HepG2 (cell line): ENCODE measurements at regions not wholly inside any gene's neighbourhood (a gene's known extent, or its start where the extent isn't known, plus 50 kb on each side); places are given as distances from the start of the nearest gene placed in this dataset.

Source experiments
- ATAC-seq: fragments of 200-7000 bp; cut with Tn5 transposase; 3 replicates; pipeline ENCODE4 v1.9.1; 2020; ENCODE audit warnings: mild to moderate bottlenecking, moderate library complexity
- BruUV-seq: library from RNA; stranded (reverse); fragments of 400-500 nt; replicated peaks from 2 replicates; lab custom pipeline; 2021; lab: Mats Ljungman, UMichigan
- CTCF ChIA-PET: fragments of 300-600 bp; formaldehyde crosslinking; extraction: SDS; loops from one replicate; lab custom pipeline; 2021; ENCODE audit warnings: low total read pairs, inconsistent platforms, low intra/inter-chr PET ratio; lab: Yijun Ruan, JAX
- POLR2A ChIA-PET: fragments of 350-600 bp; sonication (Branson Sonifier 250); formaldehyde crosslinking; loops from one replicate; lab custom pipeline; 2020; ENCODE audit warnings: antibody characterized with exemption, inconsistent platforms; lab: Yijun Ruan, JAX
- DNase-seq: peaks from one replicate; pipeline ENCODE4 v3.0.0-alpha.2; 2015; ENCODE audit warnings: low spot score
- FAIRE-seq: peaks from 3 replicates; lab custom pipeline; 2011; peaks lifted over from hg19 to GRCh38; lab: Jason Lieb, UNC
- H2AFZ ChIP-seq: one replicate; pipeline ENCODE4 v1.6.1; 2011; ENCODE audit warnings: low read length, inconsistent platforms
- H3K27ac ChIP-seq: fragments of 300-600 bp; 3 replicates; pipeline ENCODE4 v1.8.0; 2011; ENCODE audit warnings: mixed run types, mild to moderate bottlenecking, mixed read lengths, low read length, inconsistent platforms; ENCODE audit not compliant: insufficient read depth; ENCODE audit errors: extremely low read length
- H3K27me3 ChIP-seq, 2 experiments: fragments of 200-600 bp in 1 of 2; 2 replicates in 1 of 2; 3 replicates in 1 of 2; pipeline versions ENCODE4 v1.6.0 to v1.8.0; 2011; ENCODE audit warnings: low read length in 2 of 2, mild to moderate bottlenecking in 2 of 2, moderate library complexity in 2 of 2, inconsistent platforms in 1 of 2; ENCODE audit not compliant: insufficient read depth in 2 of 2, control insufficient read depth in 1 of 2
- H3K36me3 ChIP-seq, 2 experiments: fragments of 200-600 bp in 1 of 2; replicated peaks in 1 of 2; 2 replicates in 1 of 2; 3 replicates in 1 of 2; pipeline versions ENCODE4 v1.5.1 to v1.8.0; 2011; ENCODE audit warnings: low read length in 2 of 2, inconsistent platforms in 1 of 2; ENCODE audit not compliant: insufficient read depth in 2 of 2, control insufficient read depth in 1 of 2
- H3K4me1 ChIP-seq: 2 replicates; pipeline ENCODE4 v1.5.1; 2012; ENCODE audit warnings: low read length, inconsistent platforms; ENCODE audit not compliant: insufficient read depth
- H3K4me2 ChIP-seq: 2 replicates; pipeline ENCODE4 v1.6.0; 2011; ENCODE audit warnings: low read depth, low read length, inconsistent platforms
- H3K4me3 ChIP-seq, 3 experiments: fragments of 200-600 bp in 1 of 3; sonication (generic), shearing (Covaris generic) in 1 of 3; replicated peaks in 1 of 3; 2 replicates each; pipeline ENCODE4 v1.5.1; 2011 to 2016; ENCODE audit warnings: low read length in 3 of 3, inconsistent platforms in 2 of 3, low read depth in 2 of 3, mild to moderate bottlenecking in 2 of 3, control low read depth in 1 of 3, mixed read lengths in 1 of 3; ENCODE audit not compliant: insufficient read depth in 1 of 3
- H3K79me2 ChIP-seq: one replicate; pipeline ENCODE4 v1.6.1; 2011; ENCODE audit warnings: low read length, inconsistent platforms; ENCODE audit not compliant: insufficient read depth
- H3K9ac ChIP-seq: 2 replicates; pipeline ENCODE4 v1.6.0; 2011; ENCODE audit warnings: mild to moderate bottlenecking, low read depth, low read length, inconsistent platforms; ENCODE audit not compliant: insufficient read depth
- H3K9me3 ChIP-seq: 2 replicates; pipeline ENCODE4 v1.5.1; 2012; ENCODE audit warnings: mild to moderate bottlenecking, low read length
- H4K20me1 ChIP-seq: 2 replicates; pipeline ENCODE4 v1.6.0; 2011; ENCODE audit warnings: inconsistent platforms, mild to moderate bottlenecking, low read length, moderate library complexity; ENCODE audit not compliant: insufficient read depth
- CBX2 ChIP-seq, 2 experiments: fragments of 200-600 bp in 1 of 2; sonication (generic); formaldehyde crosslinking in 1 of 2; IDR thresholded peaks; 2 replicates each; pipeline versions ENCODE4 v1.7.0 to v1.8.1; 2018 to 2022; ENCODE audit warnings: low read depth in 2 of 2, low read length in 1 of 2, mild to moderate bottlenecking in 1 of 2, missing genetic modification reagents in 1 of 2
- HMGXB4 ChIP-seq, 2 experiments: sonication (generic) in 1 of 2; formaldehyde crosslinking in 1 of 2; IDR thresholded peaks; 2 replicates each; pipeline versions ENCODE4 v1.4.0 to v1.6.1; 2018 to 2020; ENCODE audit warnings: missing genetic modification reagents in 2 of 2, borderline replicate concordance in 1 of 2, low read depth in 1 of 2, mild to moderate bottlenecking in 1 of 2, missing biosample characterization in 1 of 2
- MZF1 ChIP-seq: sonication (generic); formaldehyde crosslinking; IDR thresholded peaks from 2 replicates; pipeline ENCODE4 v1.8.1; 2023; ENCODE audit warnings: mild to moderate bottlenecking, missing genetic modification reagents, borderline replicate concordance
- RAD51 ChIP-seq: fragments of 450-650 bp; IDR thresholded peaks from 2 replicates; pipeline ENCODE4 v1.6.1; 2016; ENCODE audit warnings: borderline replicate concordance
- SKIL ChIP-seq: sonication (generic); formaldehyde crosslinking; IDR thresholded peaks from 2 replicates; pipeline ENCODE4 v1.8.0; 2022; ENCODE audit warnings: missing genetic modification reagents, mild to moderate bottlenecking, moderate library complexity, borderline replicate concordance
- SMYD3 ChIP-seq: sonication (generic); formaldehyde crosslinking; IDR thresholded peaks from 2 replicates; pipeline ENCODE4 v1.8.1; 2023; ENCODE audit warnings: mild to moderate bottlenecking, missing genetic modification reagents
- TBL1XR1 ChIP-seq: fragments of 150-350 bp; IDR thresholded peaks from 2 replicates; pipeline ENCODE4 v1.6.1; 2014; ENCODE audit warnings: borderline replicate concordance, low read length; ENCODE audit not compliant: partially characterized antibody
- ZNF30 ChIP-seq: sonication (generic); formaldehyde crosslinking; IDR thresholded peaks from 2 replicates; pipeline ENCODE4 v1.5.0; 2020; ENCODE audit warnings: mild to moderate bottlenecking, missing genetic modification reagents
- ZNF775 ChIP-seq: sonication (generic); formaldehyde crosslinking; IDR thresholded peaks from 2 replicates; pipeline ENCODE4 v1.4.0; 2020; ENCODE audit warnings: missing genetic modification reagents, mild to moderate bottlenecking, moderate library complexity, borderline replicate concordance
- in situ Hi-C: cut with HindIII; loops from 2 replicates; pipeline ENCODE4 v1.10.0; 2017; ENCODE audit warnings: low pct_unique_long_range_greater_than_20kb; ENCODE audit not compliant: extremely low pct_ligation_motif_present
- intact Hi-C: fragments of 100-400 bp; cut with micrococcal nuclease; formaldehyde crosslinking; loops from one replicate; pipeline ENCODE4 v1.10.0; 2022; ENCODE audit not compliant: unreplicated experiment

- ChIA-PET POLR2A (no interaction called here), CTCF (no interaction called here)
- H3K9me3 ChIP-seq: no peaks in the 10 kb centered on the region
- H3K27ac ChIP-seq: no peak overlapping the region
- no peaks in the 10 kb centered on the region for H3K79me2 ChIP-seq
- intact Hi-C loops: no loop called here
- no peak overlapping the region for H3K4me3 ChIP-seq
- no peaks in the 10 kb centered on the region for H4K20me1 ChIP-seq
- H3K36me3 ChIP-seq: no peaks in the 10 kb centered on the region
- DNase-seq: no peak
- ATAC-seq: no peak
- no peak overlapping the region for H2AFZ ChIP-seq
- no peak overlapping the region for H3K4me2 ChIP-seq
- BruUV-seq: no TSS peak
- H3K9ac ChIP-seq: no peak overlapping the region
- no peaks in the 10 kb centered on the region; a peak in 1 of 5 replicates for H3K27me3 ChIP-seq
- no peaks in the 10 kb centered on the region for H3K4me1 ChIP-seq
- no peak for FAIRE-seq
- in situ Hi-C loops: no loop called here
- TF ChIP-seq ZNF775 (CRISPR knock-in tag) (no peak), HMGXB4 (CRISPR knock-in tag; IDR thresholded peaks at IDR 0.05; ENCODE audit: borderline replicate concordance in 1 of 2, low read depth in 1 of 2) (no peak), MZF1 (CRISPR knock-in tag) (no peak), SKIL (CRISPR knock-in tag) (no peak), RAD51 (no peak), CBX2 (IDR thresholded peaks at IDR 0.05; ENCODE audit: low read depth, low read length) (no peak), CBX2 (CRISPR knock-in tag; IDR thresholded peaks at IDR 0.05; ENCODE audit: low read depth) (no peak), SMYD3 (CRISPR knock-in tag) (no peak), TBL1XR1 (no peak), ZNF30 (CRISPR knock-in tag) (no peak)
Measured at GRCh38 chr4:84432713-84433112, 66.4 kb downstream of the NKX6-1 start.
